ENCODE measurements at regions not wholly inside any gene's neighbourhood (a gene's known extent, or its start where the extent isn't known, plus 50 kb on each side); places are given as distances from the start of the nearest gene placed in this dataset.

DNA sequence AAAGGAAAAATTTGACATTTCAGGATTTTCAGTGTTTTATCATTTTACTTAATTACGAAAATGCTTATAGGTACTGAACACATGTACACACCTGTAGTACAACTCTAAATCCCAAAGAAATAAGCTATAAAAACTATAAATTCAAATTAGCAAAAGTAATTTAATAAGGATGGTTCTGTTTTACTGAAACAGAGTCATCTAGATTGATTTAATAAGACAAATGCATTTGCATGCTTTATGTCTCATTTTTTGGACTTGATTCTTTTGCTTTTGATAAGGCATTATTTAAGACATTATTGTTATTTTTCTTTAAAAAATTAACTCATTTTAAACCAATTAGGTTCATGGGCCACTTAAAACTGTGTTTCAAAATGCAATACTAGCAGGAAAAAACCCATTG is 201.2 kb downstream of the PIK3R1 start:
- no peak overlapping the region for H3K4me3 ChIP-seq (ENCODE audit: low read depth in 1 of 5, low read length in 5 of 5)
- no peaks in the 10 kb centered on the region for H3K27me3 ChIP-seq (ENCODE audit: control insufficient read depth in 5 of 5, insufficient read depth in 4 of 5, low read length in 5 of 5)
- no peaks in the 10 kb centered on the region for H3K36me3 ChIP-seq (ENCODE audit: control insufficient read depth in 5 of 5, insufficient read depth in 5 of 5, low read length in 5 of 5)
- no peaks in the 10 kb centered on the region for H3K9me3 ChIP-seq (ENCODE audit: control insufficient read depth in 5 of 5, low read length in 5 of 5)
- H3K4me1 ChIP-seq (ENCODE audit: control insufficient read depth in 5 of 5, insufficient read depth in 5 of 5, low read length in 5 of 5), result peaks cover 4 to 31% (median 28%) of the 10 kb centered on the region in 5 donors
- no peak overlapping the region for H3K9ac ChIP-seq (ENCODE audit: low read length in 5 of 5)
- H3K27ac ChIP-seq (ENCODE audit: low read depth, low read length), result no peak overlapping the region

DNA sequence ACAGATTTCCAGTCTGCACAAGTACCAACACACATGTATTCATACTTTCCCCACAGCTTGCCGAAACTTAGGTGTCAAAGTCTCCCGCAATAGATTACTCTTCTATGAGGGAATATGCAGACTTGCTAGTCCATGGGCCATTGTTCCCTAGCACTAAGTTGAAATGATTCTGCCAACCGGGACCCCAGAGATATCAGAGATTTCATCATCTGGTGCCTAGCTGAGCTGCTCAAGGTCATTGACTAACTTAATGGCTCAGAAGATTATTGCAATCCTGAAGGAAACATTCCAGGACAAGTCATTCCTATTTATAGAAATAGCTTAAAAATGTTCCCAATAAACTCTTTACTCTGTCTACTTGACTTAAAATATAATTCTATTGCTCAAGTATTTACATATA is 202.6 kb downstream of the PIK3R1 start:
- Histone ChIP-seq H3K36me3 (ENCODE audit: control insufficient read depth in 5 of 5, insufficient read depth in 5 of 5, low read length in 5 of 5) (no peaks in the 10 kb centered on the region), H3K9me3 (ENCODE audit: control insufficient read depth in 5 of 5, low read length in 5 of 5) (no peaks in the 10 kb centered on the region), H3K9ac (ENCODE audit: low read length in 5 of 5) (peak overlapping the region in 1 of 5 donors; percentile 45), H3K27ac (ENCODE audit: low read depth, low read length) (peak overlapping the region; percentile 78), H3K4me3 (ENCODE audit: low read depth in 1 of 5, low read length in 5 of 5) (no peak overlapping the region), H3K4me1 (ENCODE audit: control insufficient read depth in 5 of 5, insufficient read depth in 5 of 5, low read length in 5 of 5) (peaks cover 4 to 31% (median 28%) of the 10 kb centered on the region in 5 donors), H3K27me3 (ENCODE audit: control insufficient read depth in 5 of 5, insufficient read depth in 4 of 5, low read length in 5 of 5) (no peaks in the 10 kb centered on the region)

DNA sequence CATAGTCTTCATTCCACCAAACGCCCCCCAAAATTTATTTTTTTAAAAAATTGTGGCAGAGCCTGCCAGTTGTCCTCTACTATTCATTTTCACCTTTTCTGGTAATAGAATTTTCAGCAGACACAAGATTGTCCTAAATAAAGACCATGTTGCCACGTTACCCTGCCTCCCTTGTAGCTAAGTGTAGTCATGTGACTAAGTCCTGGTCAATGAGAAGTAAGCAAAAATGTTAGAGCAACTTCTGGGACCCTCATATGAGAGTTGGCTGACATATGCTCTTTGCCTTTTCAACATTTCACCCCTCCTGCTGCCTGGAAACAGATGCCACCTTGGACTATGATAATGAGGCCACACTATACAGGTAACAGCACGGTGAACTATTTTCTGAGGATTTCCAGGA is 203.1 kb downstream of the PIK3R1 start:
- no peaks in the 10 kb centered on the region for H3K9me3 ChIP-seq (ENCODE audit: control insufficient read depth in 5 of 5, low read length in 5 of 5)
- peaks cover 4 to 31% (median 28%) of the 10 kb centered on the region in 5 donors for H3K4me1 ChIP-seq (ENCODE audit: control insufficient read depth in 5 of 5, insufficient read depth in 5 of 5, low read length in 5 of 5)
- H3K27ac ChIP-seq (ENCODE audit: low read depth, low read length), result peak overlapping the region; percentile 78
- no peaks in the 10 kb centered on the region for H3K27me3 ChIP-seq (ENCODE audit: control insufficient read depth in 5 of 5, insufficient read depth in 4 of 5, low read length in 5 of 5)
- H3K36me3 ChIP-seq (ENCODE audit: control insufficient read depth in 5 of 5, insufficient read depth in 5 of 5, low read length in 5 of 5), result no peaks in the 10 kb centered on the region
- no peak overlapping the region for H3K4me3 ChIP-seq (ENCODE audit: low read depth in 1 of 5, low read length in 5 of 5)
- H3K9ac ChIP-seq (ENCODE audit: low read length in 5 of 5), result peak overlapping the region in 2 of 5 donors; percentile 22 to 45

DNA sequence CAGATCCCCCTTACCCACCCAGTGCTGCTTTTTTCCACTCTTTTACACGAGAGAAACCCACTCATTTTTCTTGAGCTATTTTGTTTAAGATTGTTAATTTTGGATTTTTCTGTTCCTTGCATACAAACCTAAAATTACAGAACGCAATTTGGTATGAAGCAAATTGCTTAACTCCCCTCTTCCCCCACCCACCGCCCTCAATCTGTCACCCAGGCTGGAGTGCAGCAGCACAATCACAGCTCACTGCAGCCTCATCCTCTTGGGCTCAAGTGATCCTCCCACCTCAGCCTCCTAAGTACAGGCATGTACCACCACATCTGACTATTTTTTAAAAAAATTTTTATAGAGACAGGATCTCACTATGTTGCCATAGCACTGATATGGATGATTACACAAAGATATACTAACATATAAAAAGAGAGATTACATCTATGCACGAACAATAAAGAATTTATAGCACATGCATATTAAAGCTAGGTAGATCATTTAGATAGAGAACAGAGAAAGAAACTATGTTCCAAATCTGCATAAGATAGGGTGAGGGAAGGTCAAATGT is 203.6 kb downstream of the PIK3R1 start:
- Histone ChIP-seq H3K36me3 (ENCODE audit: control insufficient read depth in 5 of 5, insufficient read depth in 5 of 5, low read length in 5 of 5) (no peaks in the 10 kb centered on the region), H3K27me3 (ENCODE audit: control insufficient read depth in 5 of 5, insufficient read depth in 4 of 5, low read length in 5 of 5) (no peaks in the 10 kb centered on the region), H3K9me3 (ENCODE audit: control insufficient read depth in 5 of 5, low read length in 5 of 5) (no peaks in the 10 kb centered on the region), H3K27ac (ENCODE audit: low read depth, low read length) (peak overlapping the region; percentile 78), H3K4me3 (ENCODE audit: low read depth in 1 of 5, low read length in 5 of 5) (no peak overlapping the region), H3K4me1 (ENCODE audit: control insufficient read depth in 5 of 5, insufficient read depth in 5 of 5, low read length in 5 of 5) (peaks cover 4 to 31% (median 28%) of the 10 kb centered on the region in 5 donors), H3K9ac (ENCODE audit: low read length in 5 of 5) (peak overlapping the region in 1 of 5 donors; percentile 22)

DNA sequence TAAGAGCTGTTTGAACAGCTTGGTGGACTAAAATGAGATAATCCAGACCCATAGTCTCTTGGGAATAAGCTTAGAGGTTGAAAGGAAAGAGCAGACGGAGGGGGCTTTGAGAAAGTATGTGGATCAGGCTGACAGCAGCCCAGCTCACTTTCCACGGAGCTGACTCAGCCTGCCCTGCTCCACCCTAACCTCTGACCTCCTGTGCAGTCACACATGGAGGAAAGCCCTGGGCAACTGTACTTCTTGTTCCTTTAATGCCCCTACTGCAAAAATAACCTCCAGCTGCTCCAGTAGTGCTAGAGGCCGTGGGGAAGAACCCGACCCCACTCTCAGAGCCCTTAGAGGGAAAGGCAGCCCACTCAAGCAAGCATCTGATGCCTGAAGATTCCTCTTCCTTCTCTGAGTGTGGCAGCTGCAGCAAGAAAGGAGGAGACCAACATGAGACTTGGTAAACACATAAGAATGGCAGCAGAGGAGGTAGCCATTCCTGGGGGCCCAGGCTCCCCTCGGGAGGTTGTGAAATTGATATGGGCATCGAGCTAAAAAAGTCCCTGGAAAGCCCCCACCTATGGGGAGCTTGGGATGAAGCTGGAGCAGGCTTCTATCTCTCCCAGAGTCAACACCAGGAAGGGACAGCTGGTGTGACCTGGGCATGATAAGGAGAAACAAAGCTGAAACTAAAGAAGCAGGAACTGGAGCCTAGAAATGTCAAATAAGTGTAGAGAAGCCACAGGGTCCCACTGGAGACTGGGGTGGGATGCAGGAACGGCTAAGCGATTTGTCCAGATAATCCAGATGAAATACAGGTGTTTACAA is 204.3 kb downstream of the PIK3R1 start:
- Histone ChIP-seq H3K9ac (ENCODE audit: low read length in 5 of 5) (no peak overlapping the region), H3K4me3 (ENCODE audit: low read depth in 1 of 5, low read length in 5 of 5) (no peak overlapping the region)

DNA sequence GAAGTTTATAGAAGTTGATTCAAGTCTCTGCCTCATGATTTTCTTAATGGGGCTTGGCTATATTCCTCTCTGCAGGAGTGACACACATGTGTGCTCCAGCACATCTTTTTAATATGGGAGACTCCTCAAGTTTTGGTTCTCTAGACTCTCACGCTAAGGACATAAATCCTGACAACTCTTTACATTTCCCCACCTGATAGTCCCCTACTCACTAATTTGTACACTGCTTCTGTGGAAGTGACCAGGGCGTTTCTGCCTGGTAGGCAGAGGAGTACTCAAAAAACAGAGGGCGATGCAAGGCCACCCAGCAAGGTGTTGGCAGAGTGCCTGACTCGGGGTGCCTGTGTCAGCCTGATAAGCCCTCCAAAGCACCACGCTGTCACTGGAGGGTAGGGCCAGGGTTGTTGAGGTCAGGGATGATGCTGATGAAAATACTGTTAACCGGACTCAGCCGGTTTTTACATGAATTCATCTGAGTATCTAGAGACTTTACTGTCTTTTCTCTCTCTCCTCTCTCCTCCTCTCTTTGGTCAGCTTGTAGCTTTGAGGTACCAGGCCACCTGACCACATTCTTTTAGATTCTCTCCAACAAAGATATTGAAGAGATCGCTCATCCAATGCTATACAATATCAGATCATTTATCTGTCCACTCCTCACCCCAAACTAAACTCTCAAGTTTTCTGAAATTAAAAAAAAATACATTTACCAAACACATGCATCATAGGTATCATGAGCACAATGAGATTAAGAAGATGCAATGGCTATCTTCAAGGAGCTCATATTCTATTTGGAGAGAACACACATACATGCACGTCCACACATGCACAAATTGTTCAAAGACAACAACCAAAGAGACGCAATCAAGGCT is 205.2 kb downstream of the PIK3R1 start:
- no peaks in the 10 kb centered on the region for H3K9me3 ChIP-seq (ENCODE audit: control insufficient read depth in 5 of 5, low read length in 5 of 5)
- H3K27me3 ChIP-seq (ENCODE audit: control insufficient read depth in 5 of 5, insufficient read depth in 4 of 5, low read length in 5 of 5), result no peaks in the 10 kb centered on the region
- peaks cover 4 to 31% (median 24%) of the 10 kb centered on the region in 5 donors for H3K4me1 ChIP-seq (ENCODE audit: control insufficient read depth in 5 of 5, insufficient read depth in 5 of 5, low read length in 5 of 5)
- peak overlapping the region; percentile 78 for H3K27ac ChIP-seq (ENCODE audit: low read depth, low read length)
- no peak overlapping the region for H3K4me3 ChIP-seq (ENCODE audit: low read depth in 1 of 5, low read length in 5 of 5)
- H3K9ac ChIP-seq (ENCODE audit: low read length in 5 of 5), result no peak overlapping the region
- H3K36me3 ChIP-seq (ENCODE audit: control insufficient read depth in 5 of 5, insufficient read depth in 5 of 5, low read length in 5 of 5), result no peaks in the 10 kb centered on the region

More for the DNA sequence above, 204.3 kb downstream of the PIK3R1 start:
- no peaks in the 10 kb centered on the region for H3K36me3 ChIP-seq (ENCODE audit: control insufficient read depth in 5 of 5, insufficient read depth in 5 of 5, low read length in 5 of 5)
- no peaks in the 10 kb centered on the region for H3K9me3 ChIP-seq (ENCODE audit: control insufficient read depth in 5 of 5, low read length in 5 of 5)
- peak overlapping the region; percentile 78 for H3K27ac ChIP-seq (ENCODE audit: low read depth, low read length)
- no peaks in the 10 kb centered on the region for H3K27me3 ChIP-seq (ENCODE audit: control insufficient read depth in 5 of 5, insufficient read depth in 4 of 5, low read length in 5 of 5)
- peaks cover 4 to 31% (median 30%) of the 10 kb centered on the region in 5 donors for H3K4me1 ChIP-seq (ENCODE audit: control insufficient read depth in 5 of 5, insufficient read depth in 5 of 5, low read length in 5 of 5)

DNA sequence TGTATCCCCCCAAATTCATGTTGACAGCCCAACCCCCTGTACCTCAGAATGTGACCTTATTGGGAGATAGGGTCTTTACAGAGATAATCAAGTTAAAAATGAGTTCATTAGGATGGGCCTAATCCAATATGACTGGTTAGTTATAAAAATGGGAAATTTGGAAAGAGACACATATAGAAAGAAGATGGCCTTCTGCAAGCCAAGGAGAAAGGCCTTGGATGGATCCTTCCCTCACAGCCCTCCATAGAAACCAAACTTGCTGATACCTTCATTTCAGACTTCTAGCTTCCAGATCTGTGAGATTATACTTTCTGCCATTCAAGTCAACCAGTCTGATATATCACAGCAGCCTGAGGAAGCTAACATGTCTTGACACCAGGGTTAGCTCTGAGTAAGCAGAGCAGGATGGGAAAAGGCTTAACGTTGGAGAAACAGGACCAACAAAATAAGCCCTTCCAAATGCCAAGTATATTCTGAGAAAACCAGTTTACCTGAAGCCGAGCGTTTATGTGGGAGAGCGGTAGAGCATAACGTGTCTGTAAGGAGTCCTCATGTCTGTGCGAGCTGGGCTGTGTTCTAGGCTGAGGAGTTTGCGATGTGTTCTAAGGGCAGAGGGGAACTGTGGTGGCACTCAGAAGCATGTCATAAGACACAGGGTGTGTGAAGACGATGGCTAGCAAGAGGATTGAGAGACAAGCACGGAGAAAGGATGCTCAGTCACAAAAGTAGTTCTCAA is 206.1 kb downstream of the PIK3R1 start:
- Histone ChIP-seq H3K27ac (ENCODE audit: low read depth, low read length) (no peak overlapping the region), H3K36me3 (ENCODE audit: control insufficient read depth in 5 of 5, insufficient read depth in 5 of 5, low read length in 5 of 5) (no peaks in the 10 kb centered on the region), H3K9ac (ENCODE audit: low read length in 5 of 5) (no peak overlapping the region), H3K4me3 (ENCODE audit: low read depth in 1 of 5, low read length in 5 of 5) (no peak overlapping the region), H3K27me3 (ENCODE audit: control insufficient read depth in 5 of 5, insufficient read depth in 4 of 5, low read length in 5 of 5) (no peaks in the 10 kb centered on the region), H3K4me1 (ENCODE audit: control insufficient read depth in 5 of 5, insufficient read depth in 5 of 5, low read length in 5 of 5) (peaks cover 4 to 31% (median 24%) of the 10 kb centered on the region in 5 donors), H3K9me3 (ENCODE audit: control insufficient read depth in 5 of 5, low read length in 5 of 5) (no peaks in the 10 kb centered on the region)

DNA sequence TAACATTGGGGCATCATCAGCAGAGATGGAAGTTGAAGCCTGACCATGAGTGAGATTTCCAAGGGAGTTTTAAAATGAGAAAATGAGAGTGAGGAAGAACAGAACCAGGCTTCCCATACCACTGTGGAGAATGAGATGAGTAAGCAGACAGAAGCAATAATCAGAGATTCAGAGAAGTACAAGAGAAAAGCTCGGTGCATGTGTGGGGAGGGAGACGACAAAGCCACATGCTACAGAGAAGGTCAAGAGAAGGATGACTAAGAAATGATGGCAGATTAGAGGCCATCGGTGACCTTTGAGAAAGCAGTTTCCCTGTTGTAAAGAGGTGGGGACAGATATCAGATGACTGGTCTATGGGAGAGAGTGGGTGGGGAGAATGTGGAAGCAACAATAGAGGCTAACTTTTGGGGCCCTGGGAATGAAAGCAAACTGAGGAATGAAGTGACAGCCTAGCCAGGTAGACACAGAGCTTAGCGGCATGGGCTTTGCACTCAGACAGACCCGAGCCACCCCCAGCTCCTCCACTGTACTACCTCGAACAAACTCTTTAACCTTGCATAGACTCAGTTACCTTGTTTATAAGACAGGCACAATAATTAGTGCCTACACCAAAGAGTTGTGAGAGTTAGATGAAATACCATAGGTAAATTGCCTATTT is 207.7 kb downstream of the PIK3R1 start:
- H3K27ac ChIP-seq (ENCODE audit: low read depth, low read length), result no peak overlapping the region
- H3K36me3 ChIP-seq (ENCODE audit: control insufficient read depth in 5 of 5, insufficient read depth in 5 of 5, low read length in 5 of 5), result no peaks in the 10 kb centered on the region
- no peaks in the 10 kb centered on the region for H3K9me3 ChIP-seq (ENCODE audit: control insufficient read depth in 5 of 5, low read length in 5 of 5)
- no peak overlapping the region for H3K9ac ChIP-seq (ENCODE audit: low read length in 5 of 5)
- H3K27me3 ChIP-seq (ENCODE audit: control insufficient read depth in 5 of 5, insufficient read depth in 4 of 5, low read length in 5 of 5), result no peaks in the 10 kb centered on the region
- peaks cover 4 to 28% (median 21%) of the 10 kb centered on the region in 5 donors for H3K4me1 ChIP-seq (ENCODE audit: control insufficient read depth in 5 of 5, insufficient read depth in 5 of 5, low read length in 5 of 5)
- H3K4me3 ChIP-seq (ENCODE audit: low read depth in 1 of 5, low read length in 5 of 5), result no peak overlapping the region

DNA sequence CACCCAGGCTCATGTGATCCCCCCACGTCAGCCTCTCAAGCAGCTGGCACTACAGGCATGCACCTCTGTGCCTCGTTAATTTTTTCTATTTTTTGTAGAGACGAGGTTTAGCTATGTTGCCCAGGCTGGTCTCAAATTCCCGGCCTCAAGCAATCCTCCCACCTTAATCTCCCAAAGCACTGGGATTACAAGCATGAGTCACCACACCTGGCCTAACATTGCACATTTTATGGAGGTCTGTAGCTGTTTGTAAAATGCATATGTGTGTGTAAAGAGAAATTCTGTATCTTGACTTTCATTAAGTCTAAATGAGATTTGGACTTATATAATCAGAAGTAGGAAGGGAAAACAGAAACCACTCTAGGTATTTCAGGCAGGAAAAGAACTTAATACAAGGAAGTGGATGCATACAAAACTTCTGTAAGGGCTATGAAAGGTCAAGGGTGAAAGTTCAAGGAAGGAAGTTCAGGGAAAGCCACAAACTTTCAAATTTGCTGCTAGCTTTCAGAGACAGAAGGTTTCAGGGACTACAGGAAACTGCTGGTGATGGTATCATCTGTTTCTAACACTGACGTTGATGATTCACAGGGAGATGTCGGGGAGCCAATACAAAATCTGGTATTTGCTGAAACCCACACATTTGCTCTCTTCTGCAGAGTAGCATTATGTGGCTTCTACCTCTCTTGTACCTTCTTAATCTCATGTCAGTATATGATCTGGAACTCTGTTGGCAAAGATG is 209.4 kb downstream of the PIK3R1 start:
- H3K4me3 ChIP-seq (ENCODE audit: low read depth in 1 of 5, low read length in 5 of 5), result no peak overlapping the region
- H3K9ac ChIP-seq (ENCODE audit: low read length in 5 of 5), result no peak overlapping the region
- H3K4me1 ChIP-seq (ENCODE audit: control insufficient read depth in 5 of 5, insufficient read depth in 5 of 5, low read length in 5 of 5), result peaks cover under 1 to 13% (median 7%) of the 10 kb centered on the region in 5 donors
- H3K36me3 ChIP-seq (ENCODE audit: control insufficient read depth in 5 of 5, insufficient read depth in 5 of 5, low read length in 5 of 5), result no peaks in the 10 kb centered on the region
- H3K9me3 ChIP-seq (ENCODE audit: control insufficient read depth in 5 of 5, low read length in 5 of 5), result no peaks in the 10 kb centered on the region
- no peaks in the 10 kb centered on the region for H3K27me3 ChIP-seq (ENCODE audit: control insufficient read depth in 5 of 5, insufficient read depth in 4 of 5, low read length in 5 of 5)
- no peak overlapping the region for H3K27ac ChIP-seq (ENCODE audit: low read depth, low read length)

Measured in subcutaneous abdominal adipose tissue (tissue), 5 donors.